Uterus (tissue), 3 donors: ENCODE measurements at regions not wholly inside any gene's neighbourhood (a gene's known extent, or its start where the extent isn't known, plus 50 kb on each side); places are given as distances from the start of the nearest gene placed in this dataset.

Source experiments
- DNase-seq, 2 donors: peaks; one replicate each; pipeline ENCODE4 v3.0.0-alpha.2; 2019 to 2020
- H3K27ac ChIP-seq, 2 donors: fragments of 200-600 bp; sonication (generic); 1 replicate in 1 of 2; 2 replicates in 1 of 2; pipeline ENCODE4 v1.5.1; 2016 to 2018
- H3K27me3 ChIP-seq, 2 donors: fragments of 200-600 bp; sonication (generic); one replicate each; pipeline ENCODE4 v1.5.1; 2018 to 2019; ENCODE audit warnings: control low read depth in 1 of 2
- H3K36me3 ChIP-seq, 2 donors: fragments of 200-600 bp; sonication (generic); one replicate each; pipeline ENCODE4 v1.5.1; 2019; ENCODE audit warnings: control low read depth in 1 of 2
- H3K4me1 ChIP-seq, 2 donors: fragments of 200-600 bp; sonication (generic); one replicate each; pipeline ENCODE4 v1.5.1; 2018 to 2019; ENCODE audit warnings: control low read depth in 1 of 2
- H3K4me3 ChIP-seq, 2 donors: fragments of 200-600 bp; sonication (generic); 1 replicate in 1 of 2; 2 replicates in 1 of 2; pipeline ENCODE4 v1.5.1; 2018 to 2019; ENCODE audit warnings: mild to moderate bottlenecking in 1 of 2
- H3K9me3 ChIP-seq, 2 donors: fragments of 200-600 bp; sonication (generic); one replicate each; pipeline ENCODE4 v1.5.1; 2019; ENCODE audit warnings: control low read depth in 1 of 2
- POLR2A ChIP-seq, 2 donors: fragments of 450-650 bp; IDR thresholded peaks; one replicate each; pipeline ENCODE4 v1.6.1; 2016; ENCODE audit warnings: antibody characterized with exemption in 2 of 2, mild to moderate bottlenecking in 1 of 2, moderate library complexity in 1 of 2
- intact Hi-C: fragments of 100-400 bp; cut with DNase I; formaldehyde crosslinking; loops from one replicate; pipeline ENCODE4 v1.15.1; 2023; ENCODE audit warnings: low total_unique reads
- TF ChIP-seq, protein P1 (sequence below), 4 experiments: fragments of 200-600 bp in 2 of 4; fragments of 450-650 bp in 2 of 4; sonication (generic) in 2 of 4; IDR thresholded peaks; one replicate each; pipeline ENCODE4 v1.5.1; 2016 to 2019; ENCODE audit warnings: antibody characterized with exemption in 4 of 4, mild to moderate bottlenecking in 2 of 4, moderate library complexity in 1 of 4
- donor health status: DM: yes; HTN: yes; CAD: no.

GRCh38 chr12:69115099-69115498, 124.3 kb upstream of the CPSF6 start:
- intact Hi-C loops, result no loop called here
- H3K4me3 ChIP-seq, result no peak overlapping the region
- H3K27ac ChIP-seq, result no peak overlapping the region
- no peak for TF ChIP-seq POLR2A (IDR thresholded peaks at IDR 0.05)
- TF ChIP-seq, protein P1, sequence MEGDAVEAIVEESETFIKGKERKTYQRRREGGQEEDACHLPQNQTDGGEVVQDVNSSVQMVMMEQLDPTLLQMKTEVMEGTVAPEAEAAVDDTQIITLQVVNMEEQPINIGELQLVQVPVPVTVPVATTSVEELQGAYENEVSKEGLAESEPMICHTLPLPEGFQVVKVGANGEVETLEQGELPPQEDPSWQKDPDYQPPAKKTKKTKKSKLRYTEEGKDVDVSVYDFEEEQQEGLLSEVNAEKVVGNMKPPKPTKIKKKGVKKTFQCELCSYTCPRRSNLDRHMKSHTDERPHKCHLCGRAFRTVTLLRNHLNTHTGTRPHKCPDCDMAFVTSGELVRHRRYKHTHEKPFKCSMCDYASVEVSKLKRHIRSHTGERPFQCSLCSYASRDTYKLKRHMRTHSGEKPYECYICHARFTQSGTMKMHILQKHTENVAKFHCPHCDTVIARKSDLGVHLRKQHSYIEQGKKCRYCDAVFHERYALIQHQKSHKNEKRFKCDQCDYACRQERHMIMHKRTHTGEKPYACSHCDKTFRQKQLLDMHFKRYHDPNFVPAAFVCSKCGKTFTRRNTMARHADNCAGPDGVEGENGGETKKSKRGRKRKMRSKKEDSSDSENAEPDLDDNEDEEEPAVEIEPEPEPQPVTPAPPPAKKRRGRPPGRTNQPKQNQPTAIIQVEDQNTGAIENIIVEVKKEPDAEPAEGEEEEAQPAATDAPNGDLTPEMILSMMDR (IDR thresholded peaks at IDR 0.05), result no peak
- no peaks in the 10 kb centered on the region for H3K27me3 ChIP-seq
- no peaks in the 10 kb centered on the region for H3K9me3 ChIP-seq
- no peaks in the 10 kb centered on the region for H3K36me3 ChIP-seq
- DNase-seq, result no peak
- no peaks in the 10 kb centered on the region for H3K4me1 ChIP-seq

DNA sequence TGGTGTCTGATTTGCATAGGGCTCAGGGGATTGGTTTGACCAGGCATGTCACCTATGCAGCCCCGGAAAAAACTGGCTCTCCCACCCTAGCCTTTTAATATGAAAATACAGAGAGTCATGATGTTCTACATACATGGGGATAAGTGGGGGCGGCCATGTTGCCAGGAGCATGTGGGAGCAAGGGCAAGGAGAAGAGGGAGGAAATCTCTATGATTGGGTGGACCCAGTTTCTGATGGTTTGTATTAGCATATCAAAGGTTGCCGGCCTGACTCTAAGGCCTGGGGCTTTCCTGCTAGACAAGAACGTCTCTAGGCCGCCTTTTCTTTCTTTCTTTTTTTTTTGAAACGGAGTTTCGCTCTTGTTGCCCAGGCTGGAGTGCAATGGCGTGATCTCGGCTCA, 123.4 kb upstream of the CPSF6 start:
- no peaks in the 10 kb centered on the region for H3K36me3 ChIP-seq
- H3K4me3 ChIP-seq, result no peak overlapping the region
- intact Hi-C loops, result no loop called here
- H3K9me3 ChIP-seq, result no peaks in the 10 kb centered on the region
- H3K27ac ChIP-seq, result no peak overlapping the region
- no peak for DNase-seq
- H3K4me1 ChIP-seq, result no peaks in the 10 kb centered on the region
- TF ChIP-seq POLR2A (IDR thresholded peaks at IDR 0.05), result no peak
- TF ChIP-seq, protein P1 (IDR thresholded peaks at IDR 0.05), result no peak
- H3K27me3 ChIP-seq, result no peaks in the 10 kb centered on the region

DNA sequence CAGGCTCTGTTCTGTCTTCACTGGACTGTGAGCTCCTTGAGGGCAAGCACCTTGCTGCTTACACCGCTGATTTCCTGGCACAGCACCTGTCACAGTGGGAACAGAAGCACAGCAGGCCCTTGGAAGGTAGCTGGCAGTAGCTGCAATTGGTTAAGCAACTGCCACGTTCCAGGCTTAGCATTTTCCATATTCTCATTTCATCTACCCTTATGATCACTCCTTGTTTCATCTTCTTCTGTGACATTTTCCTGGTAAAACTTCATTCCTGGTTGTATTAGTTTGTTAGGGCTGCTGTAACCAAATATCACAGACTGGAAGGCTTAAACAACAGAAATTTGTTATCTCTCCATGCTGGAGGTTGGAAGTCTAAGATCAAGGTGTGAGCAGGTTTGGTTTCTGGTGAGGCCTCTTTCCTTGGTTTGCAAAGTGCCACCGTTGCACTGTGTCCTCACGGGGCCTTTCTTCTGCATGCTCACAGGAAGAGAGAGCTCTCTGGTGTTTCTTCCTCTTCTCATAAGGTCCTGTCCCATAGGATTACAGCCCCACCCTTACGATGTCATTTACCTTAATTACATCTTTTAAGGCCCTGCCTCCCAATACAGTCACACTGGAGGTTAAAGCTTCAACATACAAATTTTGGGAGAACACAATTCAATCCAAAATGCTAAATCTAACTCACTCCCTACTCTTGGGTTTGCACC, 121.7 kb upstream of the CPSF6 start:
- Histone ChIP-seq H3K27ac (no peak overlapping the region), H3K36me3 (no peaks in the 10 kb centered on the region), H3K9me3 (no peaks in the 10 kb centered on the region), H3K27me3 (no peaks in the 10 kb centered on the region), H3K4me1 (no peaks in the 10 kb centered on the region), H3K4me3 (no peak overlapping the region)
- TF ChIP-seq, protein P1 (IDR thresholded peaks at IDR 0.05), result no peak
- TF ChIP-seq POLR2A (IDR thresholded peaks at IDR 0.05), result no peak
- DNase-seq, result no peak
- intact Hi-C loops, result no loop called here

DNA sequence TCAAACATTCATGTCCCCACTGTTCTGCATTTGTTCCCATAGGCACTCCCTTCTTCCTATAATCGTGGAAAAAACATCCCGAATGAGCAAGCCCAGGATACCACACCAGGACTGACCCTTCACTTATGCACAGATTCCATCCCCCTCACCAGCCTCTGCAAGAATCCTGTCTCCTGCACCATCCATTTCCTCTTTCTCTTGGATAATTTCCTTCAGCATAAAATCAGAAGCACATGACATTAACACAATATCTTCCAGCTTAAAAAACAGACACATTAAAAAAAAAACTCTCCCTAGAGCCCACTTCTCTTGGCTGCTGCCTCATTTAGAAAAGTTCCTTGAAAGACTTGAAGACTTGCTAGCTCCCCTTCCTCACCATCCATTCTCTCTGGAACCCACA, 120.9 kb upstream of the CPSF6 start:
- TF ChIP-seq, protein P1 (IDR thresholded peaks at IDR 0.05), result no peak
- no peak for TF ChIP-seq POLR2A (IDR thresholded peaks at IDR 0.05)
- DNase-seq, result no peak
- no peaks in the 10 kb centered on the region for H3K27me3 ChIP-seq
- no peaks in the 10 kb centered on the region for H3K4me1 ChIP-seq
- H3K9me3 ChIP-seq, result no peaks in the 10 kb centered on the region
- H3K4me3 ChIP-seq, result no peak overlapping the region
- H3K27ac ChIP-seq, result no peak overlapping the region
- intact Hi-C loops, result no loop called here
- no peaks in the 10 kb centered on the region for H3K36me3 ChIP-seq

DNA sequence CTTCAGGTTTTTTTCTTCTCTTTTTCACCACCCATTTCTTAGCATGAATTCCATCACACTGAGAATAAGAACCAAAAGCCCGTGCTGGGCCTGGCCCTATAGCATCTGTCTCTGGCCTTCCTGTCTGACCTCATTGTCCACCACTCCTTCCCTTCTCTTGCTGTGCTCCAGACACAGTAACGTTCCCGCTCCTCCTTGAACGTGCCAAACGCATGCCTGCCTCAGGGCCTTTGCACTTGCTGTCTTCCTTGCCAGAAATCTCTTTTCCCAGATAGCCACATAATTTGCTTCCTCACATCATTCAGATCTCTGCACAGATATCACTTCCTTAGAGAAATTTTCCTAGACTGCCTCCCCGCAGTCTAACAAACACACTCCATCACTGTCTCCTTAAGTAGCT, 119.6 kb upstream of the CPSF6 start:
- H3K27me3 ChIP-seq, result no peaks in the 10 kb centered on the region
- intact Hi-C loops, result no loop called here
- no peak overlapping the region for H3K27ac ChIP-seq
- no peaks in the 10 kb centered on the region for H3K9me3 ChIP-seq
- H3K4me1 ChIP-seq, result no peaks in the 10 kb centered on the region
- no peaks in the 10 kb centered on the region for H3K36me3 ChIP-seq
- TF ChIP-seq POLR2A (IDR thresholded peaks at IDR 0.05), result no peak
- TF ChIP-seq, protein P1 (IDR thresholded peaks at IDR 0.05), result no peak
- H3K4me3 ChIP-seq, result no peak overlapping the region
- no peak for DNase-seq
